D721Med (cell line): ENCODE measurements at regions not wholly inside any gene's neighbourhood (a gene's known extent, or its start where the extent isn't known, plus 50 kb on each side); places are given as distances from the start of the nearest gene placed in this dataset.

Experiments used
- DNase-seq: peaks from one replicate; pipeline ENCODE4 v3.0.0; 2011; ENCODE audit warnings: low spot score; ENCODE audit not compliant: insufficient read length
- FAIRE-seq: peaks from 2 replicates; lab custom pipeline; 2011; peaks lifted over from hg19 to GRCh38; lab: Jason Lieb, UNC
- TF ChIP-seq, protein P1 (sequence below): IDR thresholded peaks from 2 replicates; pipeline ENCODE4 v1.5.1; 2012; ENCODE audit warnings: mild to moderate bottlenecking, control low read depth; ENCODE audit not compliant: insufficient read depth; ENCODE audit errors: missing control alignments

DNA sequence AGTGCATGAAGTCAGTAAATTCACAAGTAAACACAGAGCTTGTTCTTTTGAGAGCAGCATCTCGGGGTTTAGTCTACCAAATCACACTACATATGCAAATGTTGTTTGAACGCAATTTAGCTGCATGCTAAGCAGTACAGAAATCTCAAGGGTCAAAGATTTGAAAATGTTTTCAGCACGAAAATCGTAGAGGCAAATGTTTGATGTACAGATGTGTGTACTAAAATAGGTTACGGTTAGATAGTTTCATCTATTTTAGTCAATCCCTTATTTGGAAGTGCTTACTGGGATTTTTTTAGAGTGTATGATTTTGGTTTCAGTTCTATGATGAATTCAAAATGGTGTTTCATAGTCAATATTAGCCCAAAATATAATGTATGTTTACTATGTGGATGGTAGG is 1928.2 kb upstream of the TENM3 start:
- no peak for DNase-seq
- no peak for FAIRE-seq
- TF ChIP-seq, protein P1, sequence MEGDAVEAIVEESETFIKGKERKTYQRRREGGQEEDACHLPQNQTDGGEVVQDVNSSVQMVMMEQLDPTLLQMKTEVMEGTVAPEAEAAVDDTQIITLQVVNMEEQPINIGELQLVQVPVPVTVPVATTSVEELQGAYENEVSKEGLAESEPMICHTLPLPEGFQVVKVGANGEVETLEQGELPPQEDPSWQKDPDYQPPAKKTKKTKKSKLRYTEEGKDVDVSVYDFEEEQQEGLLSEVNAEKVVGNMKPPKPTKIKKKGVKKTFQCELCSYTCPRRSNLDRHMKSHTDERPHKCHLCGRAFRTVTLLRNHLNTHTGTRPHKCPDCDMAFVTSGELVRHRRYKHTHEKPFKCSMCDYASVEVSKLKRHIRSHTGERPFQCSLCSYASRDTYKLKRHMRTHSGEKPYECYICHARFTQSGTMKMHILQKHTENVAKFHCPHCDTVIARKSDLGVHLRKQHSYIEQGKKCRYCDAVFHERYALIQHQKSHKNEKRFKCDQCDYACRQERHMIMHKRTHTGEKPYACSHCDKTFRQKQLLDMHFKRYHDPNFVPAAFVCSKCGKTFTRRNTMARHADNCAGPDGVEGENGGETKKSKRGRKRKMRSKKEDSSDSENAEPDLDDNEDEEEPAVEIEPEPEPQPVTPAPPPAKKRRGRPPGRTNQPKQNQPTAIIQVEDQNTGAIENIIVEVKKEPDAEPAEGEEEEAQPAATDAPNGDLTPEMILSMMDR = no peak

DNA sequence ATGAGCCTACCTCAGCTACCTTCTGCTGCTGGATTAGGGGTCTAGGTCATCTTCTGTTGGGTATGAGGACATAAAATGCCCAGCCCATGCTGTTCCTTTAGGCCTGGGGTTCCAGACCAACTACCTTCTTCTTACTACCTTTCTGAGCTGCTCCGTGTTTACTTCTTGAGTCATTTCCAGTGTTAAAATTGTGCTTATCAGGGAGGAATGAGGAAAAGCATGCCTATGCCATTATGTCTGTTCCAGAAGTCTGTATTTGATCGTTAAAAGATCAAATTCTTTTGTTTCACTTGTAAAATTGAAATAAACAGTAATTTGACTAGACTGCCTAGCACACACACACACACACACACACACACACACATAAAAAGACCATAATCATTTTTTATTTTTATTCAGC is 1912.7 kb upstream of the TENM3 start:
- FAIRE-seq = no peak

DNA sequence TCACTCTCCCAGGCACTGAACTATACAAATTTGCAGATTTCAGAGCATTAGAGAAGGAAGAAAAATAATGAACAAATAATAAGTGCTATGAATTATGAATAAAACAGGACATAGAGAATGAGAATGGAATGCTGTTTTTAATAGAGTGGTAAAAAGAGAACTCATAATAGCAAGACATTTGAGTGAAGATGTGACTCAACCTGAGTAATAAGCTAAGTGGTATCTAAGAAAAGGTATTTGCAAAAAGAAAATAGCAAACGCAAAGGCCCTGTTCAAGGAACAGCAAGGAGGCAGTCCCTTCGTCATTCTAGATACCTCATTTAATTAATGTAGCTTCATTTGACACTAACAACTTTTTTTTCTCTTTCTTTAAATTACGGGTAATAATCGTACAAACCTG is 1910.0 kb upstream of the TENM3 start:
- DNase-seq = no peak
- no peak for FAIRE-seq
- TF ChIP-seq, protein P1 = no peak

More for the DNA sequence above, 1912.7 kb upstream of the TENM3 start:
- TF ChIP-seq, protein P1 = no peak
- no peak for DNase-seq

DNA sequence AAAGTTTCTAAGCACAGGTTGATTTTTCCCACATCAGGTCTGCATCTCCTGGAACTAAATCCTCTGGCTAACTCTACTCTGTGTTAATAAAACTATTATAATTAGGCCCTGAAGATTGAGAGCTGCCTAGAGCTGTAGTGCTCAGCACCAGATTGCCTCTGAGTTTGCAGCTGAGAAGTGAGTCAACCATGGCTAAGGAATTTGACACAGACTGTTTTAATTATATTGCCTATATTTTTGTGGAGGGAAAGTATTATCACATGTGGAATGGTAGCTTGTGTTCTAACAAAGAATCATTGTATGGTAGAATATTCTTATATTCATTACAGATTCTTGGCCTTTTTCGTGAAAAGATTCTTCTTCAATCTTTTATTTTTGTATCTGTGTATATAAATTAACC is 1907.6 kb upstream of the TENM3 start:
- DNase-seq = no peak
- no peak for FAIRE-seq
- TF ChIP-seq, protein P1 = no peak

DNA sequence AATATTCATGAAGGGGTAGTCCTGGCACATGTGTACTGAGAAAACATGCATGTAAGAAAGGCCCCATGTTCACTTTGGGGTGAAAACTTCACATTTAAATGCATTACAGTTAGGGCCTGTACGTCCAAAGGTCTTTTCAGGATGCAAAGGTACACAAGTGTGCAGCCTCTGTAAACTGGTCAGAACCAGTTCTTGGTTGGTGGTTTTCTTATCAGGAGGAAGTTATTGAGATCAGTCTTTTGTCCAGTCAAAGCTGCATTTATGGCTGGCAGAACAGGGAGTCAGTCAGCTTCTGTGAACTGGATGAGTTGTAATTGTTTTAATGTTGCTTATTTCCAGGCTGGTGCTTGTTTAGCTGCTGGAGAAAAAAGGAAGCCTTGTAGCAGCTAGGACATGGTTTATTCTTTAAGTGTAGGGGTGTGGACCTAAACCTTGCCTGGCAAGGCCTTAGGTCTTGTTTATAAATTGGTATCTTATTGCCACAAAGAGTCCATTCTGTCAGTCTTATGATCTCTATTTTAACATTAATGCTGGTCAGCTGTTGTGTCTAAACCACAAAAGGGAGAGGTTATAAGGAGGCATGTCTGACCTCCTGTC is 1906.6 kb upstream of the TENM3 start:
- FAIRE-seq (no peak), DNase-seq (no peak)
- TF ChIP-seq, protein P1 = no peak

DNA sequence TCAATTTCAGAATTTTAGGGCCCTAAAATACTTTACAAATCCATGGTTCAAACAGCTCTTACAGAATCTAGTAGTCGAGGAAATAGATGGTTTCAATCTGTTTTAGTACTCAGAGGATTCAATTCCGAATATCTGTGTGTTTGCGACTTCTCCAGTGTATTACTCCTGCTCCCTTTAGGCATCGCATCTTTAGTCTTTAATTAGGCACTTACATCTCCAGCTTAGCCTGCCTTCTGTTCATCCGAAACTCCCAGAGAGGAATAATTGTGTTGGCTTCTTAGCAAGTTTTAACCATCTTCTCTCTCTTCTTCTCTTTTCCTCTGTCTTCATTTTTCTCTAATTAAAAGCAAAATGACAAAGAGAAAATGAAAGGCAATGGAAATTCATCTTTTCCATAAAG is 1901.3 kb upstream of the TENM3 start:
- FAIRE-seq (peak; percentile 84), DNase-seq (no peak)
- TF ChIP-seq, protein P1 = no peak

DNA sequence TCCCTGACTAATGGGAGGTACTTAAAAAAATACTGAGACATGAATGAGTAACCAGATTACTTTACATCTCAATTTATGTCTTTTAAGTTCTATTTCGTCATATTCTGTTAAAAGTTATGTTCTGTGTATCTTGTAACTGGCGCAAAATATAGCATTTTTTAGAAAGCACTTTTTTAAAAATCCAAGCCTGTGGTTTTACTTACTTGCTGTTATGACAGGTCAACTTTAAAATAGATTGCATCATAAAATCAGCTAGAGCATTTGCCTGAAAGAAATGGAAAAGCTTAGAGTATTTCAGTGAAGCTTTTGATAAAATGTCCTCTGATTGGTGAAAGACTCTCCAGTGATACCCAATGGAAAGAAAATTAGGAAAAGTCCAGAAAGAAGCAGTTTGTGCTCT is 1892.3 kb upstream of the TENM3 start:
- FAIRE-seq (no peak), DNase-seq (no peak)
- TF ChIP-seq, protein P1 = no peak
